HPDE6-E6E7 (cell line): ENCODE measurements at regions not wholly inside any gene's neighbourhood (a gene's known extent, or its start where the extent isn't known, plus 50 kb on each side); places are given as distances from the start of the nearest gene placed in this dataset.

Source experiments
- DNase-seq: peaks from one replicate; pipeline ENCODE4 v3.0.0; 2011; ENCODE audit warnings: missing footprints; ENCODE audit errors: extremely low spot score

DNA sequence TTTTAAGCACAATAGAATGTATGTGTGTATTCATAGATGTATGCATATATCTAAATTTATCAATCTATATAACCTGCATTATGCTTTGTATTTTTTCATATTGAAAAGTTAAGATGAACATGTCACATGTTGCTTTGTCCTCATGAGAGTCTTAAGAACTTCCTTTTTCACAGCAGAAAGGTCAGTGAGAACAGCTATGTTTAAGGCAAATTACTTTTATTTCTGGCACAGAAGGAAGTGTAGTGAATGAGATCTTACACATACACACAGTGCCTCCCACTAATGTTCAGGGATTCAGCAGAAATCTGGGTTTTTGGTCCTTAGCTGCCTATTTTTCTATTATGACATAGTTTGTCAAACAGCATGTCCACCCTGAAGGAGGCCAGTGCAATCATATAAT, 134.8 kb downstream of the TMEM26 start:
- no peak for DNase-seq

DNA sequence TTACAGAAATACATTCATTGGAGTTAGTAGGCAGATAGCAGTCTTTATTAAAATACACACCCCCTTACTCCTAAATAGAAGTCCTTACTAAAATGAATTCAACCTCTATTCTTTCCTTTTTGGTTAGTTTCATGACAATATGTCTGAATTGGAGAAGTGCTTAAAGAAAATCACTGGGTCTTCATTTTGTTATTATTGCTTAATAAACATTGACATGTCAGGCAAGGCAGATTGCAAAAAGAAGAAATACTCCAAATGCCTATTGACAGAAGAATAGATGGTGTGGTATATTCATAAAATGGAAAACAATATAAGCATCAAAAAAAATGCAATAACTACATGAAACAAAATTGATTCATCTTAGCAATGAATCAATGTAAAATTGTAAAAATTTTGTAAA, 135.5 kb downstream of the TMEM26 start:
- DNase-seq = no peak

DNA sequence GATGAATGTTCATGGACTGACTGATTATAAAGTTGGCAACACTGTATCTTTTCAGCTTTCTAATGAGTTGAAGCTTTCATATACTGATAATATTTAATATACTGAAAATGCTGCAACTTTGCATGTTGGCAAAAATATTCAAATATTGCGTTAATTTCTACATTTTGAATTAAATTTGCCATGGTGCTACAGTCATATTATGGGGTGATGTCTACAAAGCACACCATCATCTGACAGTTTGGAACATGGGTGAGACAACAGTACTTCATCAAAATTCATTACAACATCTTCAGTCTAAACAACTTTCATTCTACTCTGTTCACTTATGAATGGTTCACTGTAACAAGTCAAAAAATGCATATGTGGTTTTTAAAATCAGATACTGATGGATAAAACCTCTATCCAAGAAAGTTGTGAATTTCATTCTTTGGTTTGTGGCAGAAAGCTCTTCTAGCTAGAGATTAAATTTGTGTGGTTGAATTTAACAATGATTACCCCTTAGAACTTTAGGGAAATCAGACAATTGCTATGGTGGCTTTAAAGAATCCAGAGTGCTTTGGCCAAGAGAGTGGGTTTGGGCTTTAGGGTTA, 136.4 kb downstream of the TMEM26 start:
- DNase-seq = no peak

DNA sequence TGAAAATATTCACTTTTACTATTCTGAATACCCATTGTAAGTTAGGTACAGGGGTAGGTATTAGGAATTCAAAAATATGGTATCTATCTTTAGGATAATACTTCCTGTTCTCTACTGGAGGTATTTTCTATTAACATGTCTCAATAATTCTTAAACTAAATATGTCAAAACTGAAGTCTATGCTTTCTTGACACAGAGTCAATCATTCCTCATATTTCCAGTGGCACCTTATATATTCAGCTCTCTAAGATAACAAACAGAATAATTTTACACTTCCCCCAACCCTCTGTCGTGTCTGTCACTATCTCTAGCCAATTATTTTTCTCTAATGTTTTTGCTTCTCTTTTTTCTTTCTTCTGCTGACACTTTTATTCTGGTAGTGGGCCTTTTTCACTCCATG, 138.9 kb downstream of the TMEM26 start:
- no peak for DNase-seq

DNA sequence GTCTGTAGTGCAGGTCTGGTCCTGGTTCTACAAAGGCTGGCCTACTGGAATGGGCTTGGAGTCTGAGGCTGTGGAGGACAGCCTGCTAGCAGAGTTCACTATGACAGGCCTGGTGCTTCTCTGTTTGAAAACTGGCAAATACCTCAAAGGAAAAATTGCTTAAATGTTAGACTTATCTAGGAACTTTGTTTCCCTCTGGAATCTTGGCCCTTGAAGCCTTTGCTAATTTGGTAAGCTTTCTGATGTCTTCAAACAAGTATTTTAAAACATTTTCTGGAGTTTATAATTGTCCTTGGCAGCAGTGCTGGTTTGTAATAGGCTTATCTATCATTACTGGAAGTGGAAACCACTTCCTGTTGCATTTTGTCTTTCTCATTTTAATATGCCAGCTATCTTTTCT, 139.7 kb downstream of the TMEM26 start:
- no peak for DNase-seq

DNA sequence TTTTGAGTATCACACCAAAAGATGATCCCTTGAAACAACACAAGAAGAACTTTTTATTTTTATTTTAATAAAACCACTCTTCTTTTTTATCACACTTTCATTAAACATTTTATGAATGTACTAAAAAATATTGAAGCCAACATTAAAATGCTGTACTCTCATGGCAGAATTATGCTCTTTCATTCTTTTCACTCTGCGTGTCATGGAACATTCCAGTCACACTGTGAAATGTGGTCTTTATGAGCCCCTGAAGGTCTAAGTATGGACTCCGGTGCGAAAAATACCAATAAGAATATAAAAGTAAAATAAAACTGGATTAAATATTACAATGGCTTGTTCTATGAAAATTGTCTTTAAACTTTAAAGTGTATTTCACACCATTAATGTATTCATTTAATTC, 148.4 kb downstream of the TMEM26 start:
- no peak for DNase-seq

DNA sequence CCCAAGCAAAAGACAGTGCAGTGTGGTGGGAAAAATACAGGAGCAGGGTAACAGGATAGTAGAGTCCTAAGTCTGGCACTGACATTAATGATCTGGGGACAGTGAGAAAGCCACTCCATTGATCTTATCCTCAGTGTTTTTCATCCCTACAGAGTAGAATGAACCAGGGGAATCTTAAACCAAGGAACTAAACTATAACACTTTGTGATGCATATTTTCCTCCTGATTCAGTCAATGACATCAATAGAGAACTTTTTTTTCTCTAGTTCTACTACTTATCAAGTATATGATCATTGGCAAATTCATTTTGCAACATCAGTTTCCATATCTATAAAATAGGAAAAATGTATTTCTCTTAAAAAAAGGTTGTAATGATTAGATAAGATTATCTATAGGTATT, 151.1 kb downstream of the TMEM26 start:
- no peak for DNase-seq

DNA sequence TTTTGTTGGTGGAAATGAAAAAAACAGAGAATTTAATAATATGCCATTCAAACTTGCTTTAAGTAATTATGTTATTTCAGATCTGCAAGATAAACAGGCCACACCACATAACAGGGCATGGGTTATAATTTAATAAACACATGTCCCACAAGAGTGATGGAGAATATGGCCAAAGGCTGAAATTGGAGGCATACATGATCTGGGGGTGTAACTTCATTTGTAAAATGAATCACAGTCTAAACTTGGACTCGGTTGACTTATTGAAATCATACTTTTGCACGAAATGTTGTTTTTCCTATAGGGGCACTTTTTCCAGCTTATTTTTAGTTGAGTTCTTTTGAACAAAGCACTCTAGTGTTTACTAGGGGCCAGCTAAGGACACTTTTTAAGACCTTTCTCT, 151.6 kb downstream of the TMEM26 start:
- DNase-seq = no peak

DNA sequence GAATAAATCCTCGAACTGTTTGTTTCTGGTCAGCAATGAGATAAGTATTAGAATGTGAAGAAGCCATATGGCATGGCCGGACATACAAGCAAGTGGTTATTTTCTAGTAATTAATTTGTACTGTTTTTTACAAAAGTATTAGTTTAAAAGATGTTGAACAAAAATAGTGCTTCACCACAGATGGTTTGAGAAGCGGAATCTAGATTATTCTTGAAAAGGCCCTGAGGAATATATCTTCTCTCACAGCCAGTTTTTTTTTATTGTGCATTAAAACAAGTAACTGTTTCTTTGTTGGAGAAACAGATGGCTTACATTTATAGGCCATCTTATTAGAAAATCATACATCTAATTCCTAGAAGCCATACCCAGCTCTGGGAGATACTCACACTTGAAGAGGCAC, 153.3 kb downstream of the TMEM26 start:
- DNase-seq = no peak

DNA sequence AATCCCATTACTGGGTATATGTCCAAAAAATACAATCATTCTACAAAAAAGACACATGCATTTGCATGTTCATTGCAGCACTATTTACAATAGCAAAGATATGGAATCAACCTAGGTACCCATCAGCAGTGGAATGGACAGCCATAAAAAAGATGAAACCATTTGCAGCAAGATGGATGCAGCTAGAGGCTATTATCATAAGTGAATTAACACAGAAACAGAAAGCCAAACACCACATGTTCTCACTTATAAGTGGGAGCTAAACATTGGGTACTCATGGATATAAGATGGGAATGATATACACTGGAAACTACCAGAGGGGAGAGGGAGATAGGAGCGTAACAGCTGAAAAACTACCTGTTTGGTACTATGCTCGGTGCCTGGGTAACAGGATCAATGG, 154.0 kb downstream of the TMEM26 start:
- no peak for DNase-seq

DNA sequence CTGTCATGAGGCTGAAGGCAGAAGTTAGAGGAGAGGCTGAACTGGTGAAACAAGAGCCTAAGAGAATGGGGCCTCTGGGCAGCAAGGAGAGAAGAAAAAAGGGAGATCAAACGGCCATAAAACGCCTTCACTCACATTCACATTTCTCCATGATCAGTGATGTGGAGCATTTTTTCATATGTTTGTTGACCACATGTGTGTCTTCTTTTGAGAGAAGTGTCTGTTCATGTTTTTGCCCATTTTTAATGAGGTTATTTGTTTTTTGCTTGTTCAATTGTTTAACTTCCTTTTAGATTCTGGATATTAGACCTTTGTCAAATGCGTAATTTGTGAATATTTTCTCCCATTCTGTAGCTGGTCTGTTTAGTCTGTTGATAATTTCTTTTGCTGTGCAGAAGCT, 155.0 kb downstream of the TMEM26 start:
- no peak for DNase-seq

DNA sequence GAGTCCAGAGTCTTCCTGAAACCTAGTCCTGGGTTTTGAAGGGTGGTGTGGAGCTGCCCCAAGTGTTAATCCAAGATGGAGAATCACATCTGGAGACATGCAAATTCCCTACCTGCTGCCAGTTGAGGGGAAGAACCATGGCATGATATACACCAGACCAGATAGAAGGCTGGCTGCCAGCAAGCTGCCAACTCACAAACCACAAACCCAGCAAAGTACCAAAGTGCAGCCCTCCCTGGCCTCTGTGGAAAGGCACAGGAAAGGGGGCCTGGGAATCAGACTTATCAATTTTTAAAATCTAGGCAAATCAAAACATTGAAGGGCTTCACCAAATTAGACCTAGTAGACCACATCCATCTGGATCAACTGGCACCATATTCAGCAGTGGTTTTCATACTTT, 157.0 kb downstream of the TMEM26 start:
- no peak for DNase-seq

DNA sequence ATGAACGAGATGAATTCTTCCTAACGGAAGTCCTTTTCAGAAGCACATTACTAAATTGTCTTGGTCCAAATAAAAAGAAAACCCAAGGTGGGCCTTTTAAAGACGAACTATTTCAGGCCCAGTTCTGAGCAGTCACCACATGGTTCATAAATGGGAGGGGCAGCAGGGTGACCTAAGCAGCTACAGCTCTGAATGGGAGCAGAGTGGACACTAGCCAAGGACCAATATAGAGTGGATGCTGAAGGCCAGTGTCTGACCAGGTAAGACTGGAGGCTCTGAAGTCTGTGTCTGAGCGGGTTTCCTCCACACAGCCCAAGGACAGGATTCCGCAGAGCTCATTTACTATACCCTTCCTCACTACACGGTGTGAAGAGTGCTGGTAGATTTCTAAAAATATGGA, 159.1 kb downstream of the TMEM26 start:
- DNase-seq = no peak

DNA sequence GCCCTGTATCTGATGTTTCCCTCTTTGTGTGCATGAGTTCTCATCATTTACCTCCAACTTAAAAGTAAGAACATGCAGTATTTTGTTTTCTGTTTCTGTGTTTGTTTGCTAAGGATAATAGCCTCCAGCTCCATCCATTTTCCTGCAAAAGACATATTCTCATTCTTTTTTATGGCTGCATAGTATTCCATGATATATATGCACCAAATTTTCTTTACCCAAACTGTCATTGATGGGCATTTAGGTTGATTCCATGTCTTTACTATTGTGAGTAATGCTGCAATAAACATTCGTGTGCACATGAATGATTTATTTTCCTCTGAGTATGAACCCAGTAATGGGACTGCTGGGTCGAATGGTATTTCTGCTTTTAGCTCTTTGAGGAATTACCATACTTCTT, 163.4 kb downstream of the TMEM26 start:
- DNase-seq = no peak

DNA sequence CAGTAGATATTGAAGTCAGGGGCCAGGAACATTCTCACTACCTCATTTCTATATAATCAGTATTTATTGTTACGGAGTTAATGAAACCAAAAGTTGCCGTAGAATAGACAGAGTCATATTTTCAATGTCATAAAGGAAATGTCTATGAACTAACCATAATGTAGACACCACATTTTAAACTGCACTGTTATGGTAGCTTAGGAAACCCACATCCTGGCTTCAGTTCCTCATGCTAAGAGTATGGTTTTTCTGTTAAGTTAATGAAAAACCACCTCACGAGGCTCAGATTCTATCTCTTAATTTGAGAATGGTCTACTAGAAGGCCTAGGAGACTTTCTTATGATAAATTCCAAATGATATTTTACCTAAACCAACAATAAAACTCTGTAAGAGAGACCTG, 166.5 kb downstream of the TMEM26 start:
- DNase-seq = no peak

DNA sequence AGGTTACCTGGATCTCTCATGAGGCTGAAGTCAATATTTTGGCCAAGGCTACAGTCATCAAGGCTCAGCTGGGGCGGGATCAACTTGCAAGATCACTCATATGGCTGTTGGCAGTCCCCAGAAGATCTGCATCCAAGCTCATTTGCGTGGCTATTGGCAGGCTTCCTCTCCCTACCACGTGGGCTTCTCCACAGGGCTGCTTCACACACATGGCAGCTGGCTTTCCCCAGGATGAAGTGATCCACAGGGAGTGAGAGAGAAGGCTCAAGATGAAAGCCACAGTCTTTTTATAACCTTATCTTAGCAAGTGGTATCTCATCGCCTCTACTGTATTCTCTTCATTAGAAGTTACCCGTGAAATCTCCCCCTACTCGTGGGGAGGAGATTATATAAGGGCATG, 167.4 kb downstream of the TMEM26 start:
- DNase-seq = no peak

DNA sequence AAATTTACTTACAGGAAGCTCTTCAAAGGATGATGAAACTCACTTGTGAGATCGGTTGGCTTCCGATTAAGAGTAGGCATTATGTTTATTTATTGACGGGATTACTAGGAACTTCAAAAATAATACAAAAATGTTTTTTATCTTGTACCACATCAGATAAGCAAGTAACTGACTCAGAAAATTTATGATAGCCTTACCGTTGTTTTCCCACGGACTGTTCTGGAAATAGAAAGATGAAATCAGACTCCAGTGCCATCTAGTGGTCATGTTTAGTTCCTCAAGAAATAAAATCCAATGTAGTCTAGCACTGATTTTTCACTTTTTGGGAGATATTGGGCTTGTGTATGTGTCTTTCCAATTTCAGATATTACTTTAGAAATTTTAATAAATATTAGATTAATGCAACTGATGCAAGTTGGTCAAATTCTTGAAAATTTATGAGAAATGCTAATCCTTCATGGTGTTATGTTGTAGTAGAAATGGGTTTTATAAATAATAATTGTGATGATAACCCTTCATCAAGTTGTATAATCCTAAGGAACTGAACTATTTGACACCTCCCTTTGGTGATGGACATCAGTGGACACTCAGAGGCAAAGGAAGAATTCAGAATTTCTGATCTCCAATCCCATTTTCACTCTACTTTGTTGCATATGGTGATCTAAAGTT, 168.8 kb downstream of the TMEM26 start:
- no peak for DNase-seq

DNA sequence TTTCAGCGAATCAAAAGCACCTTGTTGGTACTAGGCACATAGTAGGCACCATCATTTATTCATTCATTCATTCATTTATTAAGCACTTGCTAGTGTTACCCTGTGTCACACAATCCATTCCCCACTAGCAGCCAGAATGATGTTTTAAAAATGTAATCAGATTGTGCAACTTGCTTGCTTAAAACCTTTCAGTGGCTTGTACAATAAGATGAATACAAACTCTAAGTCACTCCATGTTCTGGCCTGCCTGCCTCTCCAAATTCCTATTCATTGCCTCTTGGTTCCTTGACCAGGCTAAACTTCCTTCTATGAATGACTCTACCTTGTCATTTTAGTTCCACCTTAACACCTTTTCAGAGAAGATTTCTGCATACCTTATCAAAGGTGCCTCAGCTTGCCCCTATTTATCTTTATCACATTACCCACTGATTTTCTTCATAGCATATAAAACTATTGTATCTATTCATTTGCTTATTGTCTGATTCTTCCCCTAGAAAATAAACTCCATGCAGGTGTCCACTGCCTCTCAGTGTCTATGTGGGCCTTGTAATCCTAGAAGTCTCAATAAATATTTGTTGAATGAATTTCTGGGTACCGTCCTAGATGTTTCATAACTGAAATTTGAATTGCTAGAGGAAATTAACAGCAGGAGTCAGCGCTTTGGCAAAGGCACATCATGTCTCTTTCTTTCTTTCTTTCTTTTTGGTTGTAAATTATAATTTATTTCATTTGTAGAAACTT, 169.5 kb downstream of the TMEM26 start:
- no peak for DNase-seq

DNA sequence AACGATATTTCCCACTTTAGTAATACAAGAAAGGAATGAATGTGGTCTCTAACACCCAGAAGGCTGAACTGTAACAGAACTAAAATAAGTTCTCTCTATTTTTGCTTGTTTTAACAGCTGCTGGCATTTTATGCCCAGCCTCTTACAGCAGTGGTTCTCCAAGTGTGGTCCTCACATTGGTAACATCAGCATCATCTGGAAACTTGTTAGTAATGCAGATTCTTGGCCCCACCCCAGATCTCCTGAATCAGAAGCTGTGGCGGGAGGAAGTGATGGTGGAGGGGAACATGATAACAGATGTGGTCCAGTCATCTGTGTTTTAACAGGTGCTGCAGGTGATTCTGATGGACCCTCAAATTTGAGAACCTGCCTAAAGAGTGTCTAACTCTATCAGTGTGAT, 170.1 kb downstream of the TMEM26 start:
- DNase-seq = no peak

DNA sequence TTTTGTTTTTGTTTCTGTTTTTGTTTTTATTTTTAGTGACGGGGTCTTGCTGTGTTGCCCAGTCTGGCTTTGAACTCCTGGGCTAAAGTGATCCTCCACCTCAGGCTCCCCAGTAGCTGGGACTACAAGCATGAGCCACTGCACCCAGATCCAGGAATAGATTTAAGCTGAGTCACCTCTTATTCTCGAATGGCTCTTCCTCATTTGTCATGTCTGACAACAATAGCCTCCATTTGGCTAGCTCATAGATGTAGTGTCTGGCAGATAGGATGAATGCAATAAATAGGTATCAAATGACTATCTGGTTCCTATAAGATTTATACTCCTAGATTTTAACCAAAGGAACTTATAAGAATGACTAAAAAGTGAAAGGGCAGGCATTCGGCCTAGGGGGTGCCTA, 172.9 kb downstream of the TMEM26 start:
- DNase-seq = peak; percentile 11

DNA sequence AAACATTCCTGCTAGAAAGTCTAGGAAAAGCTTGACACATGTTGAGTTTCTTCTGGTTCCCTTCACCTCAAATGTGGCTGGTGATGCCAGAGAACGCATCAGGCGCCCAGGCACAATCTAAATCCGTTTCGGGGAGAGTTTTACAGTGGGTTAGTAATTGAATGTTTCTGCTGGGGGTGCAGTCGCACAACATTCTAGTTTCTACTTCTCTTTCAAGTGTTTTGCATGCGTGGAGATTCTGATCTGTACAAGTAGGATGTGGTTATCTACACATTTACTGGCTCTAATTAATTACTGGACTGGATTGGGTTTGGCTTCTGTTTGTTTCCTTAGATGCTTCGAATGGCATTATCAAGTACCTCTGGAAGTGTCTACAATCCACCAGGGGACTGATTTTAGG, 173.8 kb downstream of the TMEM26 start:
- no peak for DNase-seq

DNA sequence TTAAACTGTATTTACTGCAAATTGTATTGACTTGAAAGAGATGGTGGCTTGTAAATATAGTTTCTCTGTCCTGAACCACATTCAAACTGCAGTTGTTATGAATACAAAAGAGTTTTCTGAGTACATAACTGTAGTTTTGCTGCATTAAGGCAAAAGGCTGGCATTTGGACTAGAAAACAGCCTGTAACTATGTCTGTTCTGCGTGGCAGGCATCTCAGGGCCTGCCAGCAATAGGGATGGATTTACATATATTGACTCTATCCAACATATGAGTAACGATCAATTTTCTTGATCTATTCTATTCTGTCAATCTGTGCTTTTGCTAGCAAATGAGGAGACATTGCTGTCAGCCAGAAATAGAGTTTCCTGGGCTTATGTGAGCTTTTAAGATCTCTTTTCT, 174.6 kb downstream of the TMEM26 start:
- DNase-seq = no peak

DNA sequence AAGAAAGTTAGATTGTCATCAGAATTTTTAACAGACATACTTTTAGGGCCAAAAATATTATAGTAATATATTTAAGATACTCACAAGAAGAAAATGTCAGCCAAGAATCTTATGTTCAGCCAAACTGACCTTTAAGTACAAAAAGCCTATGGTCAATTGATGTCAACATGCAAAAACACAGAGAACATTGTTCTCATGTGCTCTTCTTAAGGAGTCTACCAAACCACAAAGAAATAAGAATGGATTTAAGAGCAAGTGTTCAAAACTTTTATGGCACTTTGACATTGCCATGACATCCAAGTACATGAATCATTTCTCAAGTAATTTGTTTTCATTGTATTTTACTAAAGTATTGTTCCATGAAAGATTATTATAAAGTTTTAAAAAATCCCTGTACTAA, 180.4 kb downstream of the TMEM26 start:
- DNase-seq = no peak
